B cell (primary cell): ENCODE measurements at regions not wholly inside any gene's neighbourhood (a gene's known extent, or its start where the extent isn't known, plus 50 kb on each side); places are given as distances from the start of the nearest gene placed in this dataset.

Experiments
- EZH2 ChIP-seq: IDR thresholded peaks from 2 replicates; pipeline ENCODE4 v1.6.1; 2012; ENCODE audit warnings: borderline replicate concordance, low read depth, mild to moderate bottlenecking, moderate library complexity, low read length; ENCODE audit not compliant: insufficient read depth, poor library complexity, severe bottlenecking
- TF ChIP-seq, protein P1 (sequence below): fragments of 200-600 bp; IDR thresholded peaks from one replicate; pipeline ENCODE4 v1.8.0; 2022; ENCODE audit warnings: antibody characterized with exemption, mild to moderate bottlenecking

DNA sequence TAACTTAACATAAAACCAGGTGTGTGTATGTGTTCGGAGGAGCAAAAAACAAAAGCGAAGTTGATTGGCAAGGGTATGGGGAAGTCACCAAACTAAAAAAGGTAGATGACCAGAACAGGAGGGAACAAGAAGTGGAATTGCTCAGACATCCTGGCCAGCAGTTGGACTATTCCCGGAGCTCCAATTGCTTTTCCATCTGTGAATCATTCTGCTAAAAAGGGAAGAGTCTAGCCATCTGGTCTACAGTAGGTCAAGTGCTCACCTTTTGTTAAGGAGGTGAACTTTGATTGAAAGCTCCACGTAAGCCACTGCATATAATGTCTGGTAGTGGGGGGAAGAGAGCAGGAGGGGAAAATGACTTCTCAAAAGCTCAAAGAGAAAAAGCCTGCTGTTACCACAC, 50.0 kb upstream of the BET1 start:
- TF ChIP-seq, protein P1, sequence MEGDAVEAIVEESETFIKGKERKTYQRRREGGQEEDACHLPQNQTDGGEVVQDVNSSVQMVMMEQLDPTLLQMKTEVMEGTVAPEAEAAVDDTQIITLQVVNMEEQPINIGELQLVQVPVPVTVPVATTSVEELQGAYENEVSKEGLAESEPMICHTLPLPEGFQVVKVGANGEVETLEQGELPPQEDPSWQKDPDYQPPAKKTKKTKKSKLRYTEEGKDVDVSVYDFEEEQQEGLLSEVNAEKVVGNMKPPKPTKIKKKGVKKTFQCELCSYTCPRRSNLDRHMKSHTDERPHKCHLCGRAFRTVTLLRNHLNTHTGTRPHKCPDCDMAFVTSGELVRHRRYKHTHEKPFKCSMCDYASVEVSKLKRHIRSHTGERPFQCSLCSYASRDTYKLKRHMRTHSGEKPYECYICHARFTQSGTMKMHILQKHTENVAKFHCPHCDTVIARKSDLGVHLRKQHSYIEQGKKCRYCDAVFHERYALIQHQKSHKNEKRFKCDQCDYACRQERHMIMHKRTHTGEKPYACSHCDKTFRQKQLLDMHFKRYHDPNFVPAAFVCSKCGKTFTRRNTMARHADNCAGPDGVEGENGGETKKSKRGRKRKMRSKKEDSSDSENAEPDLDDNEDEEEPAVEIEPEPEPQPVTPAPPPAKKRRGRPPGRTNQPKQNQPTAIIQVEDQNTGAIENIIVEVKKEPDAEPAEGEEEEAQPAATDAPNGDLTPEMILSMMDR, result no peak
- no peak for TF ChIP-seq EZH2
